A673 (cell line): ENCODE measurements at regions not wholly inside any gene's neighbourhood (a gene's known extent, or its start where the extent isn't known, plus 50 kb on each side); places are given as distances from the start of the nearest gene placed in this dataset.

Experiments used
- BruUV-seq: library from RNA; stranded (reverse); fragments of 400-500 nt; replicated peaks from 2 replicates; lab custom pipeline; 2021; lab: Mats Ljungman, UMichigan
- CTCF ChIA-PET: fragments of 300-600 bp; sonication (Branson Sonifier 250); formaldehyde crosslinking; loops from one replicate; lab custom pipeline; 2022; ENCODE audit warnings: antibody characterized with exemption; lab: Charles Lee
- POLR2A ChIA-PET: fragments of 300-600 bp; sonication (Branson Sonifier 250); formaldehyde crosslinking; loops from one replicate; lab custom pipeline; 2022; ENCODE audit warnings: antibody characterized with exemption; ENCODE audit not compliant: low non-redundant PET; lab: Charles Lee
- DNase-seq: peaks from one replicate; pipeline ENCODE4 v3.0.0-alpha.2; 2015; ENCODE audit warnings: low spot score
- H3K27ac ChIP-seq: fragments of 200-600 bp; sonication (generic); 2 replicates; pipeline ENCODE4 v1.5.1; 2016; ENCODE audit warnings: mixed run types, low read depth, mild to moderate bottlenecking, mixed read lengths, antibody characterized with exemption, low read length; ENCODE audit not compliant: poor library complexity, severe bottlenecking
- H3K27me3 ChIP-seq: fragments of 200-600 bp; sonication (generic); replicated peaks from 2 replicates; pipeline ENCODE4 v1.6.1; 2017; ENCODE audit warnings: mixed run types, low read depth, mild to moderate bottlenecking, mixed read lengths, antibody characterized with exemption, low read length; ENCODE audit not compliant: insufficient read depth, poor library complexity
- H3K36me3 ChIP-seq: fragments of 200-600 bp; sonication (generic); 2 replicates; pipeline ENCODE4 v1.6.1; 2016; ENCODE audit warnings: mixed run types, mild to moderate bottlenecking, mixed read lengths, antibody characterized with exemption, low read length; ENCODE audit not compliant: insufficient read depth, poor library complexity, severe bottlenecking
- H3K4me1 ChIP-seq: fragments of 200-600 bp; sonication (generic); 2 replicates; pipeline ENCODE4 v1.6.1; 2017; ENCODE audit warnings: mixed run types, mild to moderate bottlenecking, mixed read lengths, antibody characterized with exemption, low read length; ENCODE audit not compliant: insufficient read depth, poor library complexity, severe bottlenecking
- H3K4me3 ChIP-seq: fragments of 200-600 bp; sonication (generic); 2 replicates; pipeline ENCODE4 v1.5.1; 2016; ENCODE audit warnings: low read depth, mixed run types, mild to moderate bottlenecking, mixed read lengths, low read length; ENCODE audit not compliant: poor library complexity, severe bottlenecking
- H3K9me3 ChIP-seq: fragments of 200-600 bp; sonication (generic); 2 replicates; pipeline ENCODE4 v1.6.1; 2016; ENCODE audit warnings: mixed run types, low read depth, mild to moderate bottlenecking, mixed read lengths, antibody characterized with exemption, low read length; ENCODE audit not compliant: poor library complexity, severe bottlenecking
- CTCF ChIP-seq: fragments of 300-800, 200-600 bp; sonication (generic); conservative IDR thresholded peaks from 2 replicates; pipeline ENCODE4 v1.5.1; 2017; ENCODE audit warnings: low read depth, mild to moderate bottlenecking, antibody characterized with exemption, low read length, moderate library complexity, mixed read lengths
- EZH2 ChIP-seq: fragments of 200-600 bp; sonication (generic); IDR thresholded peaks from 2 replicates; pipeline ENCODE4 v1.6.1; 2017; ENCODE audit warnings: borderline replicate concordance, low read depth, mild to moderate bottlenecking, mixed read lengths, antibody characterized with exemption, low read length; ENCODE audit not compliant: poor library complexity, severe bottlenecking
- intact Hi-C: fragments of 100-400 bp; cut with micrococcal nuclease; formaldehyde crosslinking; loops from one replicate; pipeline ENCODE4 v1.10.0; 2022; ENCODE audit not compliant: unreplicated experiment

GRCh38 chr2:21467280-21467818 is 343.6 kb downstream of the TDRD15 start:
- ChIA-PET CTCF (no interaction called here), POLR2A (no interaction called here)
- Histone ChIP-seq H3K36me3 (no peaks in the 10 kb centered on the region), H3K4me3 (no peak overlapping the region), H3K4me1 (no peaks in the 10 kb centered on the region), H3K27ac (no peak overlapping the region), H3K9me3 (no peaks in the 10 kb centered on the region), H3K27me3 (peaks cover 3% of the 10 kb centered on the region)
- DNase-seq, result no peak
- BruUV-seq, result no TSS peak
- no peak for TF ChIP-seq EZH2
- no peak for TF ChIP-seq CTCF
- intact Hi-C loops, result no loop called here

GRCh38 chr2:21467910-21468309 is 344.1 kb downstream of the TDRD15 start:
- no peak overlapping the region for H3K4me3 ChIP-seq
- CTCF ChIA-PET, result no interaction called here
- intact Hi-C loops, result no loop called here
- no peak for DNase-seq
- H3K36me3 ChIP-seq, result no peaks in the 10 kb centered on the region
- H3K27ac ChIP-seq, result no peak overlapping the region
- no peaks in the 10 kb centered on the region for H3K9me3 ChIP-seq
- no peaks in the 10 kb centered on the region for H3K4me1 ChIP-seq
- no TSS peak for BruUV-seq
- POLR2A ChIA-PET, result no interaction called here
- TF ChIP-seq EZH2, result no peak
- no peak for TF ChIP-seq CTCF
- H3K27me3 ChIP-seq, result peaks cover 3% of the 10 kb centered on the region

- no peaks in the 10 kb centered on the region for H3K9me3 ChIP-seq
- no TSS peak for BruUV-seq
- no peak overlapping the region for H3K4me3 ChIP-seq
- DNase-seq, result no peak
- H3K27me3 ChIP-seq, result peaks cover 3% of the 10 kb centered on the region
- no peaks in the 10 kb centered on the region for H3K36me3 ChIP-seq
- H3K27ac ChIP-seq, result no peak overlapping the region
- H3K4me1 ChIP-seq, result no peaks in the 10 kb centered on the region
- POLR2A ChIA-PET, result no interaction called here
- intact Hi-C loops, result no loop called here
- no peak for TF ChIP-seq EZH2
- no peak for TF ChIP-seq CTCF
- CTCF ChIA-PET, result no interaction called here
Measured at GRCh38 chr2:21468624-21469023, 344.9 kb downstream of the TDRD15 start.
